Endodermal cell (in vitro differentiated cells): ENCODE measurements at regions not wholly inside any gene's neighbourhood (a gene's known extent, or its start where the extent isn't known, plus 50 kb on each side); places are given as distances from the start of the nearest gene placed in this dataset.
"Not testable (repeated sequence)": the region's sequence is repeated elsewhere in the genome, so short reads cannot be mapped to it uniquely, and the experiment has no call there.

ENCODE experiments used
- DNase-seq: peaks from one replicate; pipeline ENCODE4 v3.0.0-alpha.2; 2017
- H3K27ac ChIP-seq: 2 replicates; pipeline ENCODE4 v1.5.1; 2013; ENCODE audit warnings: mild to moderate bottlenecking, low read depth, low read length, moderate library complexity
- H3K27me3 ChIP-seq: 2 replicates; pipeline ENCODE4 v1.6.1; 2013; ENCODE audit warnings: mild to moderate bottlenecking, low read length, moderate library complexity; ENCODE audit not compliant: insufficient read depth, control insufficient read depth, poor library complexity, severe bottlenecking
- H3K36me3 ChIP-seq: 2 replicates; pipeline ENCODE4 v1.7.0; 2013; ENCODE audit warnings: mild to moderate bottlenecking, low read length, moderate library complexity; ENCODE audit not compliant: control insufficient read depth, insufficient read depth
- H3K4me1 ChIP-seq: one replicate; pipeline ENCODE4 v1.7.0; 2013; ENCODE audit warnings: low read length; ENCODE audit not compliant: control insufficient read depth, insufficient read depth
- H3K4me3 ChIP-seq: 2 replicates; pipeline ENCODE4 v1.5.1; 2013; ENCODE audit warnings: mild to moderate bottlenecking, low read length, moderate library complexity
- H3K9ac ChIP-seq: 2 replicates; pipeline ENCODE4 v1.6.1; 2013; ENCODE audit warnings: mild to moderate bottlenecking, low read length, moderate library complexity; ENCODE audit not compliant: poor library complexity, severe bottlenecking; ENCODE audit errors: extremely low read depth
- H3K9me3 ChIP-seq: 2 replicates; pipeline ENCODE4 v1.6.1; 2013; ENCODE audit warnings: mild to moderate bottlenecking, low read length, moderate library complexity; ENCODE audit not compliant: control insufficient read depth
- H3K27ac Mint-ChIP-seq: 2 replicates; pipeline ENCODE4 v1.8.0; 2020; ENCODE audit warnings: mixed read lengths
- H3K27me3 Mint-ChIP-seq: 2 replicates; pipeline ENCODE4 v1.8.0; 2021; ENCODE audit warnings: mild to moderate bottlenecking, mixed read lengths; ENCODE audit not compliant: insufficient read depth
- H3K36me3 Mint-ChIP-seq: 2 replicates; pipeline ENCODE4 v1.8.0; 2020; ENCODE audit warnings: low read depth, mixed read lengths
- H3K4me1 Mint-ChIP-seq: 2 replicates; pipeline ENCODE4 v1.8.0; 2020; ENCODE audit warnings: mixed read lengths
- H3K4me3 Mint-ChIP-seq: 2 replicates; pipeline ENCODE4 v1.8.0; 2020; ENCODE audit warnings: mild to moderate bottlenecking, moderate library complexity, mixed read lengths
- H3K9me3 Mint-ChIP-seq: 2 replicates; pipeline ENCODE4 v1.8.0; 2020; ENCODE audit warnings: mild to moderate bottlenecking, mixed read lengths
- WGBS, 2 experiments: methylation state at CpG; one replicate each; pipeline versions ENCODE4 v1.1.5 to v1.1.7; 2013; ENCODE audit warnings: missing lambda C conversion rate in 2 of 2, mixed read lengths in 1 of 2; ENCODE audit not compliant: insufficient coverage in 1 of 2, insufficient read length in 1 of 2; 5-methylcytosine and 5-hydroxymethylcytosine counted together
- TF ChIP-seq, protein P1 (sequence below): fragments of 200-600 bp; sonication (generic); conservative IDR thresholded peaks from 2 replicates; pipeline ENCODE4 v1.5.0; 2021; ENCODE audit warnings: antibody characterized with exemption, mild to moderate bottlenecking

DNA sequence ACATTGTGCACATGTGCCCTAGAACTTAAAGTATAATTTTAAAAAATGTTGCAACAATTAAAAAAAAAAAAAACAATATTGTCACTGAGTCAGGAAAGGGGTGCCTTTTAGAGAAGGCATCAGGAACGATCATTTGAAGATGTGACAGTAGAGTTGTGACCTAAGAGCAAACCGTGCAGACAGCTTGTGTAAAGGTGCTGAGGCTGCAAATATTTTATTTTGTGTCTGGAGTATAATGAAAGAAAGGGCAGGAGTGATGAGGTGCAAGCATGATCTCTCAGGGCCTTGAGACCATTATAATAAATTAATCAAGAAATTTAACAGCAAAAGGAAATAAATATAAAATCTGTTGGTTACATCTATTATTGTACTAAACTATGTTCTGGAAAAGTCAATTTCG is 1219.7 kb downstream of the OLFM4 start:
- Mint-ChIP-seq H3K27me3 (no peaks in the 10 kb centered on the region), H3K4me1 (peaks cover 34% of the 10 kb centered on the region), H3K4me3 (no peak overlapping the region), H3K27ac (no peak overlapping the region), H3K9me3 (peaks cover 7% of the 10 kb centered on the region), H3K36me3 (peaks cover 17% of the 10 kb centered on the region)
- TF ChIP-seq, protein P1, sequence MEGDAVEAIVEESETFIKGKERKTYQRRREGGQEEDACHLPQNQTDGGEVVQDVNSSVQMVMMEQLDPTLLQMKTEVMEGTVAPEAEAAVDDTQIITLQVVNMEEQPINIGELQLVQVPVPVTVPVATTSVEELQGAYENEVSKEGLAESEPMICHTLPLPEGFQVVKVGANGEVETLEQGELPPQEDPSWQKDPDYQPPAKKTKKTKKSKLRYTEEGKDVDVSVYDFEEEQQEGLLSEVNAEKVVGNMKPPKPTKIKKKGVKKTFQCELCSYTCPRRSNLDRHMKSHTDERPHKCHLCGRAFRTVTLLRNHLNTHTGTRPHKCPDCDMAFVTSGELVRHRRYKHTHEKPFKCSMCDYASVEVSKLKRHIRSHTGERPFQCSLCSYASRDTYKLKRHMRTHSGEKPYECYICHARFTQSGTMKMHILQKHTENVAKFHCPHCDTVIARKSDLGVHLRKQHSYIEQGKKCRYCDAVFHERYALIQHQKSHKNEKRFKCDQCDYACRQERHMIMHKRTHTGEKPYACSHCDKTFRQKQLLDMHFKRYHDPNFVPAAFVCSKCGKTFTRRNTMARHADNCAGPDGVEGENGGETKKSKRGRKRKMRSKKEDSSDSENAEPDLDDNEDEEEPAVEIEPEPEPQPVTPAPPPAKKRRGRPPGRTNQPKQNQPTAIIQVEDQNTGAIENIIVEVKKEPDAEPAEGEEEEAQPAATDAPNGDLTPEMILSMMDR = no peak
- WGBS, 2 experiments = 93 to 97% methylated on average over 3 of the region's 3 CpGs
- no peak overlapping the region for H3K9ac ChIP-seq
- no peak for DNase-seq
- peaks cover 45% of the 10 kb centered on the region for H3K36me3 ChIP-seq
- no peaks in the 10 kb centered on the region for H3K4me1 ChIP-seq
- H3K4me3 ChIP-seq = no peak overlapping the region
- no peak overlapping the region for H3K27ac ChIP-seq
- no peaks in the 10 kb centered on the region for H3K27me3 ChIP-seq
- peaks cover 3% of the 10 kb centered on the region for H3K9me3 ChIP-seq

DNA sequence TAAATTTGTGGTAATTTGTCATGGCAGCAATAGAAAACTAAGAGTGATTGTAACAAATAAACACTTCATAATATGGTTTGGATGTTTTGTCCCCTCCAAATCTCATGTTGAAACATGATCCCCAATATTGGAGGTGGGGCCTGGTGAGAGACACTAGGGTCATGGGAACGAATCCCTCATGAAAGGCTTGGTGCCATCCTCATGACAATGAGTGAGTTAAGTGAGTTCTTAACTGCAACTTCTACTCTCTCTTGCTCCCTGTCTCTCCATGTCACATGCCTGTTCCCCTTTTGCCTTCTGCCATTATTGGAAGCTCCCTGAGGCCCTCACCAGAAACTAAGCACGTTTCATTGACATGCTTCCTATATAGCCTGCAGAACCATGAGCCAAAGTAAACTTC is 1233.2 kb downstream of the OLFM4 start:
- H3K4me3 Mint-ChIP-seq = no peak overlapping the region
- H3K4me1 ChIP-seq = peaks cover 12% of the 10 kb centered on the region
- no peak overlapping the region for H3K27ac ChIP-seq
- H3K36me3 ChIP-seq = peaks cover 26% of the 10 kb centered on the region
- no peak for DNase-seq
- peak overlapping the region; percentile 56 for H3K27ac Mint-ChIP-seq
- no peak overlapping the region for H3K9ac ChIP-seq
- no peaks in the 10 kb centered on the region for H3K27me3 Mint-ChIP-seq
- no peaks in the 10 kb centered on the region for H3K27me3 ChIP-seq
- TF ChIP-seq, protein P1 = no peak
- H3K9me3 ChIP-seq = peaks cover 6% of the 10 kb centered on the region
- 76 to 84% methylated on average over 2 of the region's 2 CpGs for WGBS, 2 experiments
- H3K4me3 ChIP-seq = peak overlapping the region; percentile 46
- H3K36me3 Mint-ChIP-seq = peaks cover 18% of the 10 kb centered on the region
- H3K9me3 Mint-ChIP-seq = no peaks in the 10 kb centered on the region
- peaks cover 61% of the 10 kb centered on the region for H3K4me1 Mint-ChIP-seq

DNA sequence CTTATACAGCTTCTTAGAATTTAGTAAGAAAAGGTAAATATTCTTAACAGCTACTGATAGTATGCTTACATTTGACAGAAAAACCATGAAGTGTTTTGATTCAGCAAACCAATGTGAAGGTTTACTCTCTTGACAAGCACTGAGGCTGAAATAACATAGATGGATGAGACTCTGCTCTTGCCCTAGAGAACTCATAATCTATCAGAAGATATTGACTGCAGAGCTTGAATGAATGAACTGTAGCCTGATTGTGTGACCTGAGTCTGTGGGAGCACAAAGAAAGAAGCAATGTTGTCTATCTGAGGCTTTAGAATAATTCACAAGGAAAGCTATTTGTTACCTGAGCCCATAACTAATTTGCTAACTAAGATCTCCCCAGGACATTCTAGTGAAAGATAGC is 1235.3 kb downstream of the OLFM4 start:
- H3K4me3 Mint-ChIP-seq = peak overlapping the region; percentile 26
- peak overlapping the region; percentile 91 for H3K4me3 ChIP-seq
- no peak overlapping the region for H3K27ac ChIP-seq
- H3K36me3 Mint-ChIP-seq = peaks cover 14% of the 10 kb centered on the region
- H3K27me3 Mint-ChIP-seq = no peaks in the 10 kb centered on the region
- TF ChIP-seq, protein P1 = no peak
- peak overlapping the region; percentile 85 for H3K27ac Mint-ChIP-seq
- H3K36me3 ChIP-seq = peaks cover 20% of the 10 kb centered on the region
- no peaks in the 10 kb centered on the region for H3K9me3 Mint-ChIP-seq
- H3K4me1 Mint-ChIP-seq = peaks cover 60% of the 10 kb centered on the region
- H3K9ac ChIP-seq = no peak overlapping the region
- peaks cover 6% of the 10 kb centered on the region for H3K9me3 ChIP-seq
- no peak for DNase-seq
- peaks cover 12% of the 10 kb centered on the region for H3K4me1 ChIP-seq
- no peaks in the 10 kb centered on the region for H3K27me3 ChIP-seq

DNA sequence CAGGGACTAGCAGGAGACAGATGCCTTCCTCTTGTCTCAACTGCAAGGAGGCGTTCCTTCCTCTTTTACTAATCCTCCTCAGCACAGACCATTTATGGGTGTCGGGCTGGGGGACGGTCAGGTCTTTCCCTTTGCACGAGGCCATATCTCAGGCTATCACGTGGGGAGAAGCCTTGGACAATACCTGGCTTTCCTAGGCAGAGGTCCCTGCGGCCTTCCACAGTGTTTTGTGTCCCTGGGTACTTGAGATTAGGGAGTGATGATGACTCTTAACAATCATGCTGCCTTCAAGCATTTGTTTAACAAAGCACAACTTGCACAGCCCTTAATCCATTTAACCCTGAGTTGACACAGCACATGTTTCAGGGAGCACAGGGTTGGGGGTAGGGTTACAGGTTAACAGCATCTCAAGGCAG is 1238.6 kb downstream of the OLFM4 start:
- Mint-ChIP-seq H3K4me1 (peaks cover 49% of the 10 kb centered on the region), H3K27ac (peak overlapping the region; percentile 98), H3K36me3 (peaks cover 14% of the 10 kb centered on the region), H3K4me3 (peak overlapping the region; percentile 94)
- H3K27me3 Mint-ChIP-seq, H3K27me3 ChIP-seq, H3K4me1 ChIP-seq, H3K27ac ChIP-seq, H3K9me3 ChIP-seq, H3K9me3 Mint-ChIP-seq: not testable (repeated sequence)
- Histone ChIP-seq H3K4me3 (peak overlapping the region; percentile 95), H3K9ac (peak overlapping the region; percentile 98), H3K36me3 (peaks cover 20% of the 10 kb centered on the region)
- peak; percentile 93 for DNase-seq
- WGBS, 2 experiments = 0% methylated on average over 2 to 5 of the region's 6 CpGs

DNA sequence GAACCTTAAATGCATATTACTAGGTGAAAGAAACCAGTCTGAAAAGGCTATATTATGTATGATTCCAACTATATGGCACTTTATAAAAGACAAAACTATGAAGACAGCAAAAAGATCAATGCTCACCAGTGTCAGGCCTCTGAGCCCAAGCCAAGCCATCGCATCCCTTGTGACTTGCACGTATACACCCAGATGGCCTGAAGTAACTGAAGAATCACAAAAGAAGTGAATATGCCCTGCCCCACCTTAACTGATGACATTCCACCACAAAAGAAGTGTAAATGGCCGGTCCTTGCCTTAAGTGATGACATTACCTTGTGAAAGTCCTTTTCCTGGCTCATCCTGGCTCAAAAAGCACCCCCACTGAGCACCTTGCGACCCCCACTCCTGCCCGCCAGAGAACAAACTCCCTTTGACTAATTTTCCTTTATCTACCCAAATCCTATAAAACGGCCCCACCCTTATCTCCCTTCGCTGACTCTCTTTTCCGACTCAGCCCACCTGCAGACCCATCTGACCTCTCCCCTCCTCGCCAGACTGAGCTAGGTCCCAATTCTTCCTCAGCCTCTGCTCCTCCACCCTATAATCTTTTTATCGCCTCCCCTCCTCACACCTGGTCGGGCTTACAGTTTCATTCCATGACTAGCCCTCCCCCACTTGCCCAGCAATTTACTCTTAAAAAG is 1239.5 kb downstream of the OLFM4 start:
- Histone ChIP-seq H3K4me3 (peak overlapping the region; percentile 95), H3K9ac (peak overlapping the region; percentile 98), H3K27ac (peak overlapping the region; percentile 71), H3K36me3 (peaks cover 16% of the 10 kb centered on the region)
- Mint-ChIP-seq H3K27ac (peak overlapping the region; percentile 98), H3K4me1 (peaks cover 47% of the 10 kb centered on the region), H3K4me3 (peak overlapping the region; percentile 94)
- not testable (repeated sequence) for H3K36me3 Mint-ChIP-seq, H3K4me1 ChIP-seq, H3K9me3 Mint-ChIP-seq, H3K27me3 Mint-ChIP-seq, H3K27me3 ChIP-seq, H3K9me3 ChIP-seq
- 0 to 5% methylated on average over 2 to 10 of the region's 11 CpGs for WGBS, 2 experiments
- peak; percentile 91 for DNase-seq
